Effector memory CD8-positive, alpha-beta T cell (primary cell): ENCODE measurements at regions not wholly inside any gene's neighbourhood (a gene's known extent, or its start where the extent isn't known, plus 50 kb on each side); places are given as distances from the start of the nearest gene placed in this dataset.

Experiments used
- ATAC-seq: fragments of 150-1000 bp; cut with Tn5 transposase; replicated peaks from 2 replicates; pipeline ENCODE4 v1.10.0; 2021; ENCODE audit warnings: mild to moderate bottlenecking, moderate library complexity
- DNase-seq, 3 experiments: peaks; one replicate each; pipeline ENCODE4 v3.0.0; 2021
- H3K27ac Mint-ChIP-seq, 2 donors: one replicate each; pipeline ENCODE4 v1.8.0; 2022; ENCODE audit warnings: mild to moderate bottlenecking in 2 of 2, mixed read lengths in 2 of 2, moderate library complexity in 2 of 2
- H3K27me3 Mint-ChIP-seq, 2 donors: one replicate each; pipeline ENCODE4 v1.8.0; 2022; ENCODE audit warnings: mixed read lengths in 2 of 2
- H3K36me3 Mint-ChIP-seq: one replicate; pipeline ENCODE4 v1.8.0; 2022; ENCODE audit warnings: mild to moderate bottlenecking, moderate library complexity, mixed read lengths; ENCODE audit not compliant: insufficient read depth
- H3K4me1 Mint-ChIP-seq, 2 donors: one replicate each; pipeline ENCODE4 v1.8.0; 2022; ENCODE audit warnings: low read depth in 2 of 2, mixed read lengths in 2 of 2
- H3K4me3 Mint-ChIP-seq, 2 donors: one replicate each; pipeline ENCODE4 v1.8.0; 2022; ENCODE audit warnings: mild to moderate bottlenecking in 2 of 2, mixed read lengths in 2 of 2, moderate library complexity in 2 of 2
- H3K9me3 Mint-ChIP-seq, 2 donors: one replicate each; pipeline ENCODE4 v1.8.0; 2022; ENCODE audit warnings: mixed read lengths in 2 of 2

DNA sequence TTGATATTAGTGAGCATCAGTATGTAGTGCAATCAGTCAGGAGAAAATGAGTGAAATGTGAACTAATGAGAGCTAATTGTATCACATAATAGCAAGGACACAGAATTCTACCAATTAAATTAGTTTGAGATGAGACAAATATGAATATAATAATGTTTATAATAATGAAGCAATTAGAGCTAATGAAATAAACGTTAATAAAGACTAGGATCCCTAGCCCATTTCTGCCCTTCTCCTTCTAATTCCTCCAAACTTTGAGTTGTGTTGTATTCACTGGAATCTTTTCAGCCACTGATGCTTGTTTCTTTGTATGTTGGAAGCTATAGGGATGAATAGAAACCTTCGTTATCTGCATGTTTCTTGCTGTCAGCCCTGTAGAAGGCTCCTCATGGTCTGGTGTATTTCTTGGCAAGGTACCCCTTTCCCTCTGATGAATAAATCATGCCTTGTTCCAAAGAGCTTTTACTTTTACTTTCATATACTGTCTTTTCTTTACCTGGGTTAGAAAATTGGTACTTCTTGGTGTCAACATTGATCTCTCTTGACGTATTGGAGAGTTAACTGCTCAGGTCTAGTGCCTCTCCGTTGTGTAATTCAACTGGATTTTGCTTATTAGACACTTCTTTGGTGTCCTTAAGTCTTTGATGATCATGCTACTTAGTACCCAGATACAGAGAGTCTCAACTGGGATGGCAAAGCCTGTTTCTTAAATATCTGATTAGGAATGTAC, 154.8 kb downstream of the PTCSC3 start:
- no peak for DNase-seq
- Mint-ChIP-seq H3K27me3 (no peaks in the 10 kb centered on the region), H3K36me3 (peaks cover under 1% of the 10 kb centered on the region), H3K4me3 (no peak overlapping the region), H3K27ac (no peak overlapping the region), H3K4me1 (peaks cover 0 to 1% of the 10 kb centered on the region in 2 donors), H3K9me3 (no peaks in the 10 kb centered on the region)
- no peak for ATAC-seq

- H3K4me3 Mint-ChIP-seq = no peak overlapping the region
- H3K27me3 Mint-ChIP-seq = no peaks in the 10 kb centered on the region
- ATAC-seq = no peak
- H3K27ac Mint-ChIP-seq = no peak overlapping the region
- no peaks in the 10 kb centered on the region for H3K9me3 Mint-ChIP-seq
- no peak for DNase-seq
- no peaks in the 10 kb centered on the region for H3K36me3 Mint-ChIP-seq
- peaks cover 0 to 1% of the 10 kb centered on the region in 2 donors for H3K4me1 Mint-ChIP-seq
These were observed 155.5 kb downstream of the PTCSC3 start for GRCh38 chr14:36021030-36021422.

GRCh38 chr14:36020120-36021029, 156.1 kb downstream of the PTCSC3 start:
- Mint-ChIP-seq H3K4me3 (no peak overlapping the region), H3K36me3 (no peaks in the 10 kb centered on the region), H3K27ac (no peak overlapping the region), H3K27me3 (no peaks in the 10 kb centered on the region), H3K9me3 (no peaks in the 10 kb centered on the region), H3K4me1 (peaks cover 0 to 1% of the 10 kb centered on the region in 2 donors)
- ATAC-seq (no peak), DNase-seq (no peak)

DNA sequence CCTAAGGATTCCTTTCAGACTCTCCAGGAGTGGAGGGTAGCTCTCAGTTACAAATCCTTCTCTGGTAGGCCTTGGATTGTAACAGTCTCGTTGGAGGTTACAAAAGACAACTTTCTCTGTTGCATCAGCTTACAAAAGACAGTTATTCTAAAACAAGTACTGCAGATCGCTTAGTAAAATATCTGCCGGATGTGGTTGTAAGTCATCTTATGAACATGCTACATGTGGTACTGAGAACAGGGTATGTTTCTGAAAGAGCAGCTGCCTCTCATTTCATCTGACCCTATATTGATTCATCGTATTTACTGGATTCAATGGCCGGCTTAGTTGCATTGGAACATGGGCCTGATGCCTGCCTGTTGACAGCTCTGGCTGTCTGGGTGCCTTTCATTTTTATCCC, 157.4 kb downstream of the PTCSC3 start:
- ATAC-seq (no peak), DNase-seq (no peak)
- no peak overlapping the region for H3K27ac Mint-ChIP-seq
- no peaks in the 10 kb centered on the region for H3K36me3 Mint-ChIP-seq
- no peak overlapping the region for H3K4me3 Mint-ChIP-seq
- H3K27me3 Mint-ChIP-seq = no peaks in the 10 kb centered on the region
- no peaks in the 10 kb centered on the region for H3K9me3 Mint-ChIP-seq
- H3K4me1 Mint-ChIP-seq = peaks cover 0 to 1% of the 10 kb centered on the region in 2 donors

- no peak overlapping the region for H3K4me3 Mint-ChIP-seq
- H3K27ac Mint-ChIP-seq = no peak overlapping the region
- no peak for ATAC-seq
- DNase-seq = no peak
- peaks cover 0 to 10% of the 10 kb centered on the region in 2 donors for H3K27me3 Mint-ChIP-seq
- no peaks in the 10 kb centered on the region for H3K36me3 Mint-ChIP-seq
- no peaks in the 10 kb centered on the region for H3K4me1 Mint-ChIP-seq
- H3K9me3 Mint-ChIP-seq = no peaks in the 10 kb centered on the region
These were observed 162.3 kb downstream of the PTCSC3 start for GRCh38 chr14:36014236-36014635.

DNA sequence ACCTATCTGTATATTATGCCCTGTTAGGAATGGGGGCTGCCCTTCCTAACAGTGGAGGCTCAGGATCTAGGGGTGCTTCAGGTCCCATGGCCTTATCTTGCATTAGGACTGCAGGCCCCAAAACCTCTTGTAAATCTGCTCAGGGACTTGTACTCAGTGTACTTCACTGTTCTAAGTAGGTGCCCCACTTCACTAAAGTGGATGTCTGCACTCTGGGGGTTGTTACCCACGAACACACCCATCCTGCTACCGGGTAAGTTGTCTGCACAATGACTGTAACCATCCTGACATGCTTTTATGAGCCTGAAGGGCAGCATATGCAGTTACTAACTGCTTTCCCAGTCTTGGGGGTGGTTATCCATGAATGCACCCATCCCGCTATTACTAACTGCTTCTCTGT, 163.0 kb downstream of the PTCSC3 start:
- no peak overlapping the region for H3K27ac Mint-ChIP-seq
- H3K4me3 Mint-ChIP-seq = no peak overlapping the region
- no peaks in the 10 kb centered on the region for H3K9me3 Mint-ChIP-seq
- no peak for DNase-seq
- peaks cover 0 to 10% of the 10 kb centered on the region in 2 donors for H3K27me3 Mint-ChIP-seq
- no peaks in the 10 kb centered on the region for H3K36me3 Mint-ChIP-seq
- no peaks in the 10 kb centered on the region for H3K4me1 Mint-ChIP-seq
- no peak for ATAC-seq

GRCh38 chr14:36012621-36013020, 163.9 kb downstream of the PTCSC3 start:
- ATAC-seq (no peak), DNase-seq (no peak)
- Mint-ChIP-seq H3K27me3 (peaks cover 0 to 10% of the 10 kb centered on the region in 2 donors), H3K27ac (no peak overlapping the region), H3K9me3 (no peaks in the 10 kb centered on the region), H3K4me3 (no peak overlapping the region), H3K4me1 (no peaks in the 10 kb centered on the region), H3K36me3 (no peaks in the 10 kb centered on the region)

GRCh38 chr14:36009643-36010042, 166.9 kb downstream of the PTCSC3 start:
- DNase-seq = no peak
- no peak for ATAC-seq
- H3K4me3 Mint-ChIP-seq = no peak overlapping the region
- H3K36me3 Mint-ChIP-seq = no peaks in the 10 kb centered on the region
- peaks cover 0 to 10% of the 10 kb centered on the region in 2 donors for H3K27me3 Mint-ChIP-seq
- no peaks in the 10 kb centered on the region for H3K9me3 Mint-ChIP-seq
- H3K27ac Mint-ChIP-seq = no peak overlapping the region
- no peaks in the 10 kb centered on the region for H3K4me1 Mint-ChIP-seq

DNA sequence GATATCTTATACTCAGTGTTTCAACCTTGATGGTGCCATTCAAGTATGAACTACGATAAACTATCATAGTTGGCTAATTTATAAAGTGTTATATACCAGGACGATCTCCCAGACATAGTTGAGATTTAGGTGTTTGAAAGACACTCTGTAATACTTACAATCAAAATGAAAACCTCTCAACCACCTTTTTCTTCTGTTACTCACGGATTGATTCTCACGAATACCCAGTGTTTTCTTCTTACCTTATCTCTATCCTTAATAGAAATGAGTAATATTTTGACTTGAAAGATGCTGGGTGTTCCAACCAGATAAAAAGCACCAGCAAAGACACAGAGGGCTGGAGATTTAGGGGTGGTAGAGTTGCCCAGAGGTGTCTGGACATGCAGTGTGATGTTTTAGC, 169.9 kb downstream of the PTCSC3 start:
- no peaks in the 10 kb centered on the region for H3K27me3 Mint-ChIP-seq
- no peaks in the 10 kb centered on the region for H3K4me1 Mint-ChIP-seq
- H3K9me3 Mint-ChIP-seq = no peaks in the 10 kb centered on the region
- DNase-seq = no peak
- H3K27ac Mint-ChIP-seq = no peak overlapping the region
- H3K4me3 Mint-ChIP-seq = no peak overlapping the region
- no peak for ATAC-seq
- no peaks in the 10 kb centered on the region for H3K36me3 Mint-ChIP-seq

GRCh38 chr14:36005670-36006069, 170.9 kb downstream of the PTCSC3 start:
- H3K27ac Mint-ChIP-seq = no peak overlapping the region
- H3K36me3 Mint-ChIP-seq = no peaks in the 10 kb centered on the region
- H3K27me3 Mint-ChIP-seq = no peaks in the 10 kb centered on the region
- no peaks in the 10 kb centered on the region for H3K9me3 Mint-ChIP-seq
- ATAC-seq (no peak), DNase-seq (no peak)
- no peak overlapping the region for H3K4me3 Mint-ChIP-seq
- no peaks in the 10 kb centered on the region for H3K4me1 Mint-ChIP-seq

DNA sequence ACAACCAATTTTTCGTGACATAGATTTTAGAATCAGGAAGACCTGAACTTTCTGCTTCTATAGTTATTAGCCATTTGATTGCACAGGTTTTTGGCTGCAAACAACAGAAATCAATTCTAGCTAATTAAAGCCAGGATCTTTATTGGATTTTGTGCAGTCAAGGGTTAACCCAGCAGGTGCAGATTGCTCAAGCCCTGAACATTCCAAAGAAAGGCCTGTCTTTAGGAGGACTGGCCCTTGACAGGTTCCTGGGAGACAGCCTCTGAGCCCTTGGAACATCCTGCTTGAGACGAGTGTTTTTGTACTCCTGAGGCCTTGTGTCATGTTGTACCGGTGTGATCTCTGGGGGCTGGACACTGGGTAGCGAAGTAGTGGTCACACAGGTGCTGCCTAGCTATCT, 174.6 kb downstream of the PTCSC3 start:
- DNase-seq = no peak
- no peaks in the 10 kb centered on the region for H3K36me3 Mint-ChIP-seq
- H3K27me3 Mint-ChIP-seq = peaks cover 11% of the 10 kb centered on the region in 2 donors
- no peaks in the 10 kb centered on the region for H3K4me1 Mint-ChIP-seq
- ATAC-seq = no peak
- H3K9me3 Mint-ChIP-seq = no peaks in the 10 kb centered on the region
- H3K27ac Mint-ChIP-seq = no peak overlapping the region
- no peak overlapping the region for H3K4me3 Mint-ChIP-seq

GRCh38 chr14:35999294-35999693, 173.2 kb downstream of the BRMS1L start:
- H3K4me3 Mint-ChIP-seq = no peak overlapping the region
- peaks cover 11 to 17% of the 10 kb centered on the region in 2 donors for H3K27me3 Mint-ChIP-seq
- H3K36me3 Mint-ChIP-seq = no peaks in the 10 kb centered on the region
- ATAC-seq (no peak), DNase-seq (no peak)
- H3K4me1 Mint-ChIP-seq = no peaks in the 10 kb centered on the region
- H3K27ac Mint-ChIP-seq = no peak overlapping the region
- H3K9me3 Mint-ChIP-seq = no peaks in the 10 kb centered on the region

GRCh38 chr14:35998303-35998702, 172.2 kb downstream of the BRMS1L start:
- H3K4me1 Mint-ChIP-seq = no peaks in the 10 kb centered on the region
- H3K9me3 Mint-ChIP-seq = no peaks in the 10 kb centered on the region
- H3K36me3 Mint-ChIP-seq = no peaks in the 10 kb centered on the region
- ATAC-seq = no peak
- peaks cover 11 to 17% of the 10 kb centered on the region in 2 donors for H3K27me3 Mint-ChIP-seq
- DNase-seq = no peak
- no peak overlapping the region for H3K4me3 Mint-ChIP-seq
- H3K27ac Mint-ChIP-seq = no peak overlapping the region

DNA sequence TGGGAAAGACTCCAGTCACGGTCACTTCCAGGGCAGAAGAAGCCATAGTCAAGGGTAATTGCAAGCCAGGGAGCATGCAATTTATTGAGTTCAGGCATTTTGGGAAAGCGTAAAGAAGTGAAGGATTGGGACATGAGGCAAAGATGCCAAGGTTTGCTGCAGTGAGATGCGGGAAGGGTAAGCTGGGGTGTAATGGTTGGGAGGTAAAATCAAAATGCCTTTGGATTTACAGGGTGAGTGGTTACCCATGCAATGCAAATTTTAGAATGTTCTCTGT, 167.5 kb downstream of the BRMS1L start:
- DNase-seq (no peak), ATAC-seq (no peak)
- Mint-ChIP-seq H3K27ac (no peak overlapping the region), H3K36me3 (no peaks in the 10 kb centered on the region), H3K9me3 (no peaks in the 10 kb centered on the region), H3K4me1 (no peaks in the 10 kb centered on the region), H3K27me3 (peaks cover 9 to 24% of the 10 kb centered on the region in 2 donors), H3K4me3 (no peak overlapping the region)
